HepG2 (cell line): ENCODE measurements at regions not wholly inside any gene's neighbourhood (a gene's known extent, or its start where the extent isn't known, plus 50 kb on each side); places are given as distances from the start of the nearest gene placed in this dataset.

Experiments
- ATAC-seq: fragments of 200-7000 bp; cut with Tn5 transposase; 3 replicates; pipeline ENCODE4 v1.9.1; 2020; ENCODE audit warnings: mild to moderate bottlenecking, moderate library complexity
- BruUV-seq: library from RNA; stranded (reverse); fragments of 400-500 nt; replicated peaks from 2 replicates; lab custom pipeline; 2021; lab: Mats Ljungman, UMichigan
- CTCF ChIA-PET: fragments of 300-600 bp; formaldehyde crosslinking; extraction: SDS; loops from one replicate; lab custom pipeline; 2021; ENCODE audit warnings: low total read pairs, inconsistent platforms, low intra/inter-chr PET ratio; lab: Yijun Ruan, JAX
- POLR2A ChIA-PET: fragments of 350-600 bp; sonication (Branson Sonifier 250); formaldehyde crosslinking; loops from one replicate; lab custom pipeline; 2020; ENCODE audit warnings: antibody characterized with exemption, inconsistent platforms; lab: Yijun Ruan, JAX
- DNase-seq: peaks from one replicate; pipeline ENCODE4 v3.0.0-alpha.2; 2015; ENCODE audit warnings: low spot score
- FAIRE-seq: peaks from 3 replicates; lab custom pipeline; 2011; peaks lifted over from hg19 to GRCh38; lab: Jason Lieb, UNC
- H2AFZ ChIP-seq: one replicate; pipeline ENCODE4 v1.6.1; 2011; ENCODE audit warnings: low read length, inconsistent platforms
- H3K27ac ChIP-seq: fragments of 300-600 bp; 3 replicates; pipeline ENCODE4 v1.8.0; 2011; ENCODE audit warnings: mixed run types, mild to moderate bottlenecking, mixed read lengths, low read length, inconsistent platforms; ENCODE audit not compliant: insufficient read depth; ENCODE audit errors: extremely low read length
- H3K27me3 ChIP-seq, 2 experiments: fragments of 200-600 bp in 1 of 2; 2 replicates in 1 of 2; 3 replicates in 1 of 2; pipeline versions ENCODE4 v1.6.0 to v1.8.0; 2011; ENCODE audit warnings: low read length in 2 of 2, mild to moderate bottlenecking in 2 of 2, moderate library complexity in 2 of 2, inconsistent platforms in 1 of 2; ENCODE audit not compliant: insufficient read depth in 2 of 2, control insufficient read depth in 1 of 2
- H3K36me3 ChIP-seq, 2 experiments: fragments of 200-600 bp in 1 of 2; replicated peaks in 1 of 2; 2 replicates in 1 of 2; 3 replicates in 1 of 2; pipeline versions ENCODE4 v1.5.1 to v1.8.0; 2011; ENCODE audit warnings: low read length in 2 of 2, inconsistent platforms in 1 of 2; ENCODE audit not compliant: insufficient read depth in 2 of 2, control insufficient read depth in 1 of 2
- H3K4me1 ChIP-seq: 2 replicates; pipeline ENCODE4 v1.5.1; 2012; ENCODE audit warnings: low read length, inconsistent platforms; ENCODE audit not compliant: insufficient read depth
- H3K4me2 ChIP-seq: 2 replicates; pipeline ENCODE4 v1.6.0; 2011; ENCODE audit warnings: low read depth, low read length, inconsistent platforms
- H3K4me3 ChIP-seq, 3 experiments: fragments of 200-600 bp in 1 of 3; sonication (generic), shearing (Covaris generic) in 1 of 3; replicated peaks in 1 of 3; 2 replicates each; pipeline ENCODE4 v1.5.1; 2011 to 2016; ENCODE audit warnings: low read length in 3 of 3, inconsistent platforms in 2 of 3, low read depth in 2 of 3, mild to moderate bottlenecking in 2 of 3, control low read depth in 1 of 3, mixed read lengths in 1 of 3; ENCODE audit not compliant: insufficient read depth in 1 of 3
- H3K79me2 ChIP-seq: one replicate; pipeline ENCODE4 v1.6.1; 2011; ENCODE audit warnings: low read length, inconsistent platforms; ENCODE audit not compliant: insufficient read depth
- H3K9ac ChIP-seq: 2 replicates; pipeline ENCODE4 v1.6.0; 2011; ENCODE audit warnings: mild to moderate bottlenecking, low read depth, low read length, inconsistent platforms; ENCODE audit not compliant: insufficient read depth
- H3K9me3 ChIP-seq: 2 replicates; pipeline ENCODE4 v1.5.1; 2012; ENCODE audit warnings: mild to moderate bottlenecking, low read length
- H4K20me1 ChIP-seq: 2 replicates; pipeline ENCODE4 v1.6.0; 2011; ENCODE audit warnings: inconsistent platforms, mild to moderate bottlenecking, low read length, moderate library complexity; ENCODE audit not compliant: insufficient read depth
- EED ChIP-seq: sonication (generic); formaldehyde crosslinking; IDR thresholded peaks from 2 replicates; pipeline ENCODE4 v1.5.0; 2020; ENCODE audit warnings: mild to moderate bottlenecking, missing genetic modification reagents
- ETS1 ChIP-seq: sonication (generic); formaldehyde crosslinking; IDR thresholded peaks from 2 replicates; pipeline ENCODE4 v1.4.0; 2020; ENCODE audit warnings: missing genetic modification reagents
- FUBP1 ChIP-seq: sonication (generic); formaldehyde crosslinking; IDR thresholded peaks from 2 replicates; pipeline ENCODE4 v1.5.1; 2020; ENCODE audit warnings: missing genetic modification reagents, mild to moderate bottlenecking, borderline replicate concordance
- GTF3A ChIP-seq: sonication (generic); formaldehyde crosslinking; conservative IDR thresholded peaks from 2 replicates; pipeline ENCODE4 v1.4.0; 2020; ENCODE audit warnings: mild to moderate bottlenecking, missing genetic modification reagents
- IKZF4 ChIP-seq: sonication (generic); formaldehyde crosslinking; IDR thresholded peaks from 2 replicates; pipeline ENCODE4 v1.5.1; 2020; ENCODE audit warnings: borderline replicate concordance, mild to moderate bottlenecking, low read depth, missing genetic modification reagents; ENCODE audit errors: not compliant biosample characterization
- KMT2B ChIP-seq: IDR thresholded peaks from 2 replicates; pipeline ENCODE4 v1.6.1; 2016; ENCODE audit warnings: missing genetic modification reagents, missing compliant biosample characterization
- NCOA5 ChIP-seq: sonication (generic); formaldehyde crosslinking; IDR thresholded peaks from 2 replicates; pipeline ENCODE4 v1.4.0; 2020; ENCODE audit warnings: missing genetic modification reagents
- PAX8 ChIP-seq: sonication (generic); formaldehyde crosslinking; IDR thresholded peaks from 2 replicates; pipeline ENCODE4 v1.8.0; 2022; ENCODE audit warnings: mild to moderate bottlenecking, missing genetic modification reagents, borderline replicate concordance
- REPIN1 ChIP-seq: sonication (generic); formaldehyde crosslinking; IDR thresholded peaks from 2 replicates; pipeline ENCODE4 v1.8.0; 2022; ENCODE audit warnings: missing genetic modification reagents, low read depth, mild to moderate bottlenecking, borderline replicate concordance
- SP140L ChIP-seq: sonication (generic); formaldehyde crosslinking; IDR thresholded peaks from 2 replicates; pipeline ENCODE4 v1.4.0; 2020; ENCODE audit warnings: missing genetic modification reagents, borderline replicate concordance
- TCF12 ChIP-seq, 2 experiments: fragments of 450-650 bp in 1 of 2; sonication (generic) in 1 of 2; formaldehyde crosslinking in 1 of 2; IDR thresholded peaks; 2 replicates each; pipeline versions ENCODE4 v1.6.1 to v1.8.0; 2017 to 2022; ENCODE audit warnings: antibody characterized with exemption in 1 of 2, mild to moderate bottlenecking in 1 of 2, missing genetic modification reagents in 1 of 2, moderate library complexity in 1 of 2
- ZFY ChIP-seq: sonication (generic); formaldehyde crosslinking; IDR thresholded peaks from 2 replicates; pipeline ENCODE4 v1.4.0; 2020; ENCODE audit warnings: missing genetic modification reagents
- ZNF552 ChIP-seq: sonication (generic); formaldehyde crosslinking; IDR thresholded peaks from 2 replicates; pipeline ENCODE4 v1.9.0; 2022; ENCODE audit warnings: missing genetic modification reagents, mild to moderate bottlenecking, borderline replicate concordance
- ZNF558 ChIP-seq: sonication (generic); formaldehyde crosslinking; IDR thresholded peaks from 2 replicates; pipeline ENCODE4 v1.9.0; 2022; ENCODE audit warnings: mild to moderate bottlenecking, missing genetic modification reagents, borderline replicate concordance
- WGBS: methylation state at CpG from one replicate; pipeline ENCODE4 v1.1.6; 2017; ENCODE audit warnings: low lambda C conversion rate; 5-methylcytosine and 5-hydroxymethylcytosine counted together
- in situ Hi-C: cut with HindIII; loops from 2 replicates; pipeline ENCODE4 v1.10.0; 2017; ENCODE audit warnings: low pct_unique_long_range_greater_than_20kb; ENCODE audit not compliant: extremely low pct_ligation_motif_present
- intact Hi-C: fragments of 100-400 bp; cut with micrococcal nuclease; formaldehyde crosslinking; loops from one replicate; pipeline ENCODE4 v1.10.0; 2022; ENCODE audit not compliant: unreplicated experiment
- TF ChIP-seq, protein P1 (sequence below): sonication (generic); formaldehyde crosslinking; IDR thresholded peaks from 2 replicates; pipeline ENCODE4 v1.4.0; 2020; ENCODE audit warnings: low read depth, mild to moderate bottlenecking, missing genetic modification reagents
- TF ChIP-seq, protein P2 (sequence below): sonication (generic); formaldehyde crosslinking; IDR thresholded peaks from 2 replicates; pipeline ENCODE4 v1.8.1; 2023; ENCODE audit warnings: missing genetic modification reagents, inconsistent platforms, borderline replicate concordance

DNA sequence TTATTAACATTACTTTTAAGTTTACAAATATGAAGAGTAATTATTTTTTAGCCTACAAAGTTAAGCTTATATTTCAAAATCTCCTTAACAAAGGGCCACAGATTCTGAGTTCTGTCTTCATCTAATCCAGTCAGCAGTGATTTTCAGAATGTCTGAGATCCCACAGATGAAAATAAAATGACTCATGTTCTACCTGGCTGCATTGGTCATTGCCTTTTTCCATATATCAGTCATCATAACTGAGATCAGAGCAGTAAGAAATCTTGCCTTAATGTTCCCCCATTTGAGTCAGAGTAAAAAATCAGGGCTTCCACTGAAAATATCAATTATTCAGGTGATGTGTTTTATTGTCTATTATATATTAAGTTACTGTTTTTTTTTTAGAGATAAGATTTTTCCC is 416.1 kb downstream of the MRPL39 start (continued):
- TF ChIP-seq FUBP1 (CRISPR knock-in tag) (no peak), ZNF558 (CRISPR knock-in tag) (no peak), REPIN1 (CRISPR knock-in tag) (no peak), KMT2B (CRISPR knock-in tag) (no peak), ZFY (CRISPR knock-in tag) (no peak)
- TF ChIP-seq, protein P1, sequence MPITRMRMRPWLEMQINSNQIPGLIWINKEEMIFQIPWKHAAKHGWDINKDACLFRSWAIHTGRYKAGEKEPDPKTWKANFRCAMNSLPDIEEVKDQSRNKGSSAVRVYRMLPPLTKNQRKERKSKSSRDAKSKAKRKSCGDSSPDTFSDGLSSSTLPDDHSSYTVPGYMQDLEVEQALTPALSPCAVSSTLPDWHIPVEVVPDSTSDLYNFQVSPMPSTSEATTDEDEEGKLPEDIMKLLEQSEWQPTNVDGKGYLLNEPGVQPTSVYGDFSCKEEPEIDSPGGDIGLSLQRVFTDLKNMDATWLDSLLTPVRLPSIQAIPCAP, result no peak
- TF ChIP-seq, protein P2, sequence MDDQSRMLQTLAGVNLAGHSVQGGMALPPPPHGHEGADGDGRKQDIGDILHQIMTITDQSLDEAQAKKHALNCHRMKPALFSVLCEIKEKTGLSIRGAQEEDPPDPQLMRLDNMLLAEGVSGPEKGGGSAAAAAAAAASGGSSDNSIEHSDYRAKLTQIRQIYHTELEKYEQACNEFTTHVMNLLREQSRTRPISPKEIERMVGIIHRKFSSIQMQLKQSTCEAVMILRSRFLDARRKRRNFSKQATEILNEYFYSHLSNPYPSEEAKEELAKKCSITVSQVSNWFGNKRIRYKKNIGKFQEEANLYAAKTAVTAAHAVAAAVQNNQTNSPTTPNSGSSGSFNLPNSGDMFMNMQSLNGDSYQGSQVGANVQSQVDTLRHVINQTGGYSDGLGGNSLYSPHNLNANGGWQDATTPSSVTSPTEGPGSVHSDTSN (CRISPR knock-in tag), result no peak

DNA sequence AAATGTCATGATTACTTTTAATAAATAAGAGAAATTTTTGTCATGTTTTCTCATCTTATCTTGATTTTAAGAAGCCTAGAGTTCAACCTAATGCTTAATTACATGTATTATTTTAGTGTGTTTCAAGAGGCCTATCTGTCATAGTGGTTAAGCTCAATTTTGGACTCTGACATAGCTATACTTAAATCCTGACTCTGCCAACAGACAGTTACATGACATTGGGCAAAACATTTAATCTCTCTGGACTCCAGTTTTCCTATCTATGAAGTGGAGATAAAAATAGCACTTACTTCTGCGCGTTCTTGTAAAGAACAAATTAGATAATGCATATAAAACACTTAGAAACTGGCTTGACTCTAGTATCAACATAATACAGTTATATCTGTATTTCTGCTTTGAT is 417.8 kb downstream of the MRPL39 start:
- intact Hi-C loops, result no loop called here
- peaks cover 93% of the 10 kb centered on the region for H3K9me3 ChIP-seq
- no peaks in the 10 kb centered on the region for H4K20me1 ChIP-seq
- H3K4me3 ChIP-seq, result no peak overlapping the region
- H3K79me2 ChIP-seq, result no peaks in the 10 kb centered on the region
- no peak overlapping the region for H3K27ac ChIP-seq
- H3K36me3 ChIP-seq, result no peaks in the 10 kb centered on the region
- H3K9ac ChIP-seq, result no peak overlapping the region
- DNase-seq (no peak), FAIRE-seq (no peak), ATAC-seq (no peak)
- H2AFZ ChIP-seq, result no peak overlapping the region
- 85% methylated on average over 2 of the region's 2 CpGs for WGBS
- in situ Hi-C loops, result no loop called here
- H3K27me3 ChIP-seq, result no peaks in the 10 kb centered on the region
- BruUV-seq, result no TSS peak
- no peak overlapping the region for H3K4me2 ChIP-seq
- H3K4me1 ChIP-seq, result no peaks in the 10 kb centered on the region
- ChIA-PET CTCF (no interaction called here), POLR2A (no interaction called here)
- TF ChIP-seq SP140L (CRISPR knock-in tag) (no peak), NCOA5 (no peak), ZNF552 (CRISPR knock-in tag) (no peak), TCF12 (IDR thresholded peaks at IDR 0.05) (no peak), TCF12 (CRISPR knock-in tag; IDR thresholded peaks at IDR 0.05) (no peak), EED (CRISPR knock-in tag) (no peak), ETS1 (no peak), PAX8 (CRISPR knock-in tag) (no peak), IKZF4 (CRISPR knock-in tag) (no peak), GTF3A (CRISPR knock-in tag) (no peak)
